ENCODE measurements at regions not wholly inside any gene's neighbourhood (a gene's known extent, or its start where the extent isn't known, plus 50 kb on each side); places are given as distances from the start of the nearest gene placed in this dataset.

- BruUV-seq (replicated peaks): no TSS peak
- CTCF ChIA-PET (ENCODE audit: low intra/inter-chr PET ratio): no interaction called here
- in situ Hi-C loops (cut with MboI): no loop called here
- TF ChIP-seq EHMT2 (IDR thresholded peaks at IDR 0.05) (no peak), XRCC3 (IDR thresholded peaks at IDR 0.05) (no peak), POLR2G (IDR thresholded peaks at IDR 0.05; ENCODE audit: low read depth, low read length) (no peak), DDX20 (tag; IDR thresholded peaks at IDR 0.05; ENCODE audit: low read depth) (no peak), E2F3 (CRISPR knock-in tag; IDR thresholded peaks at IDR 0.05) (no peak), NR2F6 (CRISPR knock-in tag; IDR thresholded peaks at IDR 0.05) (no peak), STAG1 (CRISPR knock-in tag; IDR thresholded peaks at IDR 0.05; ENCODE audit: borderline replicate concordance) (no peak), ZNF766 (CRISPR knock-in tag; conservative IDR thresholded peaks at IDR 0.05) (no peak), U2AF1 (optimal IDR thresholded peaks at IDR 0.05; ENCODE audit: low read depth, low read length) (no peak)
- TF ChIP-seq, protein P1, sequence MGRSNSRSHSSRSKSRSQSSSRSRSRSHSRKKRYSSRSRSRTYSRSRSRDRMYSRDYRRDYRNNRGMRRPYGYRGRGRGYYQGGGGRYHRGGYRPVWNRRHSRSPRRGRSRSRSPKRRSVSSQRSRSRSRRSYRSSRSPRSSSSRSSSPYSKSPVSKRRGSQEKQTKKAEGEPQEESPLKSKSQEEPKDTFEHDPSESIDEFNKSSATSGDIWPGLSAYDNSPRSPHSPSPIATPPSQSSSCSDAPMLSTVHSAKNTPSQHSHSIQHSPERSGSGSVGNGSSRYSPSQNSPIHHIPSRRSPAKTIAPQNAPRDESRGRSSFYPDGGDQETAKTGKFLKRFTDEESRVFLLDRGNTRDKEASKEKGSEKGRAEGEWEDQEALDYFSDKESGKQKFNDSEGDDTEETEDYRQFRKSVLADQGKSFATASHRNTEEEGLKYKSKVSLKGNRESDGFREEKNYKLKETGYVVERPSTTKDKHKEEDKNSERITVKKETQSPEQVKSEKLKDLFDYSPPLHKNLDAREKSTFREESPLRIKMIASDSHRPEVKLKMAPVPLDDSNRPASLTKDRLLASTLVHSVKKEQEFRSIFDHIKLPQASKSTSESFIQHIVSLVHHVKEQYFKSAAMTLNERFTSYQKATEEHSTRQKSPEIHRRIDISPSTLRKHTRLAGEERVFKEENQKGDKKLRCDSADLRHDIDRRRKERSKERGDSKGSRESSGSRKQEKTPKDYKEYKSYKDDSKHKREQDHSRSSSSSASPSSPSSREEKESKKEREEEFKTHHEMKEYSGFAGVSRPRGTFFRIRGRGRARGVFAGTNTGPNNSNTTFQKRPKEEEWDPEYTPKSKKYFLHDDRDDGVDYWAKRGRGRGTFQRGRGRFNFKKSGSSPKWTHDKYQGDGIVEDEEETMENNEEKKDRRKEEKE (IDR thresholded peaks at IDR 0.05; ENCODE audit: borderline replicate concordance in 1 of 2, control insufficient read depth in 1 of 2, low read depth in 2 of 2, low read length in 1 of 2): no peak
- TF ChIP-seq, protein P2, sequence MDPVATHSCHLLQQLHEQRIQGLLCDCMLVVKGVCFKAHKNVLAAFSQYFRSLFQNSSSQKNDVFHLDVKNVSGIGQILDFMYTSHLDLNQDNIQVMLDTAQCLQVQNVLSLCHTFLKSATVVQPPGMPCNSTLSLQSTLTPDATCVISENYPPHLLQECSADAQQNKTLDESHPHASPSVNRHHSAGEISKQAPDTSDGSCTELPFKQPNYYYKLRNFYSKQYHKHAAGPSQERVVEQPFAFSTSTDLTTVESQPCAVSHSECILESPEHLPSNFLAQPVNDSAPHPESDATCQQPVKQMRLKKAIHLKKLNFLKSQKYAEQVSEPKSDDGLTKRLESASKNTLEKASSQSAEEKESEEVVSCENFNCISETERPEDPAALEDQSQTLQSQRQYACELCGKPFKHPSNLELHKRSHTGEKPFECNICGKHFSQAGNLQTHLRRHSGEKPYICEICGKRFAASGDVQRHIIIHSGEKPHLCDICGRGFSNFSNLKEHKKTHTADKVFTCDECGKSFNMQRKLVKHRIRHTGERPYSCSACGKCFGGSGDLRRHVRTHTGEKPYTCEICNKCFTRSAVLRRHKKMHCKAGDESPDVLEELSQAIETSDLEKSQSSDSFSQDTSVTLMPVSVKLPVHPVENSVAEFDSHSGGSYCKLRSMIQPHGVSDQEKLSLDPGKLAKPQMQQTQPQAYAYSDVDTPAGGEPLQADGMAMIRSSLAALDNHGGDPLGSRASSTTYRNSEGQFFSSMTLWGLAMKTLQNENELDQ (CRISPR knock-in tag; IDR thresholded peaks at IDR 0.05; ENCODE audit: borderline replicate concordance): no peak
- TF ChIP-seq, protein P3, sequence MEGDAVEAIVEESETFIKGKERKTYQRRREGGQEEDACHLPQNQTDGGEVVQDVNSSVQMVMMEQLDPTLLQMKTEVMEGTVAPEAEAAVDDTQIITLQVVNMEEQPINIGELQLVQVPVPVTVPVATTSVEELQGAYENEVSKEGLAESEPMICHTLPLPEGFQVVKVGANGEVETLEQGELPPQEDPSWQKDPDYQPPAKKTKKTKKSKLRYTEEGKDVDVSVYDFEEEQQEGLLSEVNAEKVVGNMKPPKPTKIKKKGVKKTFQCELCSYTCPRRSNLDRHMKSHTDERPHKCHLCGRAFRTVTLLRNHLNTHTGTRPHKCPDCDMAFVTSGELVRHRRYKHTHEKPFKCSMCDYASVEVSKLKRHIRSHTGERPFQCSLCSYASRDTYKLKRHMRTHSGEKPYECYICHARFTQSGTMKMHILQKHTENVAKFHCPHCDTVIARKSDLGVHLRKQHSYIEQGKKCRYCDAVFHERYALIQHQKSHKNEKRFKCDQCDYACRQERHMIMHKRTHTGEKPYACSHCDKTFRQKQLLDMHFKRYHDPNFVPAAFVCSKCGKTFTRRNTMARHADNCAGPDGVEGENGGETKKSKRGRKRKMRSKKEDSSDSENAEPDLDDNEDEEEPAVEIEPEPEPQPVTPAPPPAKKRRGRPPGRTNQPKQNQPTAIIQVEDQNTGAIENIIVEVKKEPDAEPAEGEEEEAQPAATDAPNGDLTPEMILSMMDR (IDR thresholded peaks at IDR 0.05 in 2 of 3, conservative IDR thresholded peaks at IDR 0.05 in 1 of 3; ENCODE audit: insufficient read depth in 2 of 3, low read depth in 1 of 3, low read length in 3 of 3): no peak
Measured at GRCh38 chr21:19523061-19523460, 1119.5 kb upstream of the TMPRSS15 start.

More at GRCh38 chr21:19523061-19523460, 1119.5 kb upstream of the TMPRSS15 start:
- Histone ChIP-seq H3K9me3 (replicated peaks; ENCODE audit: control insufficient read depth, insufficient read depth, low read depth, low read length) (no peaks in the 10 kb centered on the region), H3K36me3 (ENCODE audit: control insufficient read depth, insufficient read depth, low read length) (no peaks in the 10 kb centered on the region), H4K20me1 (replicated peaks; ENCODE audit: control insufficient read depth, insufficient read depth, low read length) (no peaks in the 10 kb centered on the region), H2AFZ (ENCODE audit: low read depth, low read length) (no peak overlapping the region), H3K4me1 (replicated peaks in 1 of 2; ENCODE audit: control insufficient read depth in 2 of 2, insufficient read depth in 2 of 2, low read length in 2 of 2) (no peaks in the 10 kb centered on the region), H3K9ac (ENCODE audit: insufficient read depth in 1 of 2, low read depth in 2 of 2, low read length in 2 of 2) (no peak overlapping the region), H3K4me2 (ENCODE audit: insufficient read depth, low read length) (no peak overlapping the region), H3K4me3 (no peak overlapping the region), H3K27ac (ENCODE audit: extremely low read depth, low read depth, low read length) (no peak overlapping the region), H3K79me2 (ENCODE audit: control insufficient read depth, insufficient read depth, low read length) (no peaks in the 10 kb centered on the region), H3K27me3 (ENCODE audit: control insufficient read depth in 2 of 2, insufficient read depth in 2 of 2, low read length in 2 of 2) (no peaks in the 10 kb centered on the region), H3K9me1 (ENCODE audit: control insufficient read depth, insufficient read depth, low read length) (no peaks in the 10 kb centered on the region)
- FAIRE-seq (no peak), ATAC-seq (no peak), DNase-seq (ENCODE audit: extremely low read depth in 1 of 4, low spot score in 3 of 4) (no peak)
- 0% methylated on average over 1 of the region's 1 CpG for WGBS (ENCODE audit: insufficient coverage, low coverage, missing lambda C conversion rate)
- intact Hi-C loops (cut with micrococcal nuclease): no loop called here
- POLR2A ChIA-PET: interaction anchor here (0.7 kb wide), 2 partner anchors 9 to 632 kb away, joined by 3 read pairs; no protein-coding TSS in a partner anchor

Measured in K562 (cell line).